Astrocyte (in vitro differentiated cells and primary cell): ENCODE measurements at regions not wholly inside any gene's neighbourhood (a gene's known extent, or its start where the extent isn't known, plus 50 kb on each side); places are given as distances from the start of the nearest gene placed in this dataset.

ENCODE experiments used
- EZH2 ChIP-seq: IDR thresholded peaks from 2 replicates; pipeline ENCODE4 v1.6.1; 2012; ENCODE audit warnings: mild to moderate bottlenecking, low read length, inconsistent platforms; ENCODE audit not compliant: insufficient read depth
- TF ChIP-seq, protein P1 (sequence below): IDR thresholded peaks from 2 replicates; pipeline ENCODE4 v1.5.1; 2011; ENCODE audit warnings: low read depth, mild to moderate bottlenecking, inconsistent platforms, low read length, moderate library complexity; ENCODE audit not compliant: insufficient read depth

DNA sequence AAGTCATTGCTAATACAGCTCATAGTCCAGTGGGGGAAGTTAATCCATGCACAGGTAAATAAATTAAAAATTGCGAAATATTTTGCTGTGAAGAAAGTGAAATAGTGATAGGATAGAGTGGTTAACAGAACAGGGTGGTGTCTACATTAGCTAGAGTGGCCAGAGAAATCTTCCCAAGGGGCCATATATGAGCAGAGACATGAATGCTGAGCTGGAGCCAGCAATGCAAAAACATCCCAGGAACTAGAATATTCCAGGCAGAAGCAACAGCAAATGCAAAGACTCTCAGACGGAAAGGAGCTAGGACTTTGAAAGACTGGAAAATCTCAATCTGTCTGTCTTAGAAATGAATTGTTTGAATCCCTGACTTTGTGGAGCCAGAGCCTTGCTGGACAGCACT, 1221.6 kb downstream of the MAT2B start:
- TF ChIP-seq, protein P1, sequence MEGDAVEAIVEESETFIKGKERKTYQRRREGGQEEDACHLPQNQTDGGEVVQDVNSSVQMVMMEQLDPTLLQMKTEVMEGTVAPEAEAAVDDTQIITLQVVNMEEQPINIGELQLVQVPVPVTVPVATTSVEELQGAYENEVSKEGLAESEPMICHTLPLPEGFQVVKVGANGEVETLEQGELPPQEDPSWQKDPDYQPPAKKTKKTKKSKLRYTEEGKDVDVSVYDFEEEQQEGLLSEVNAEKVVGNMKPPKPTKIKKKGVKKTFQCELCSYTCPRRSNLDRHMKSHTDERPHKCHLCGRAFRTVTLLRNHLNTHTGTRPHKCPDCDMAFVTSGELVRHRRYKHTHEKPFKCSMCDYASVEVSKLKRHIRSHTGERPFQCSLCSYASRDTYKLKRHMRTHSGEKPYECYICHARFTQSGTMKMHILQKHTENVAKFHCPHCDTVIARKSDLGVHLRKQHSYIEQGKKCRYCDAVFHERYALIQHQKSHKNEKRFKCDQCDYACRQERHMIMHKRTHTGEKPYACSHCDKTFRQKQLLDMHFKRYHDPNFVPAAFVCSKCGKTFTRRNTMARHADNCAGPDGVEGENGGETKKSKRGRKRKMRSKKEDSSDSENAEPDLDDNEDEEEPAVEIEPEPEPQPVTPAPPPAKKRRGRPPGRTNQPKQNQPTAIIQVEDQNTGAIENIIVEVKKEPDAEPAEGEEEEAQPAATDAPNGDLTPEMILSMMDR: no peak
- TF ChIP-seq EZH2: no peak
